Left renal pelvis (tissue), 4 donors: ENCODE measurements at regions not wholly inside any gene's neighbourhood (a gene's known extent, or its start where the extent isn't known, plus 50 kb on each side); places are given as distances from the start of the nearest gene placed in this dataset.
"Not testable (repeated sequence)": the region's sequence is repeated elsewhere in the genome, so short reads cannot be mapped to it uniquely, and the experiment has no call there.

Experiments
- DNase-seq, 4 donors: peaks; one replicate each; pipeline ENCODE4 v3.0.0-alpha.2; 2013; ENCODE audit warnings: low read depth in 4 of 4, low spot score in 3 of 4

- no peak for DNase-seq
Observed at GRCh38 chr18:30245766-30246455, 796.6 kb downstream of the DSC3 start.

GRCh38 chr18:30234755-30235154 lies 807.8 kb downstream of the DSC3 start:
- DNase-seq, result no peak

GRCh38 chr18:30211112-30211511 lies 831.4 kb downstream of the DSC3 start:
- DNase-seq, result no peak

GRCh38 chr18:30208546-30208945 lies 834.0 kb downstream of the DSC3 start:
- no peak for DNase-seq

GRCh38 chr18:30192216-30192615 lies 850.3 kb downstream of the DSC3 start:
- DNase-seq, result no peak

GRCh38 chr18:30186245-30186644 lies 856.3 kb downstream of the DSC3 start:
- DNase-seq, result no peak

GRCh38 chr18:30177056-30177455 lies 865.5 kb downstream of the DSC3 start:
- DNase-seq, result no peak

- no peak for DNase-seq
Observed at GRCh38 chr18:30175621-30176225, 866.8 kb downstream of the DSC3 start.

- DNase-seq, result no peak
Observed at GRCh38 chr18:30175061-30175574, 867.4 kb downstream of the DSC3 start.

GRCh38 chr18:30163573-30163972 lies 879.0 kb downstream of the DSC3 start:
- no peak for DNase-seq

- no peak for DNase-seq
Observed at GRCh38 chr18:30160124-30160523, 882.4 kb downstream of the DSC3 start.

GRCh38 chr18:30150586-30151250 lies 891.8 kb downstream of the DSC3 start:
- peak; percentile 30 to 42 (median 36) for DNase-seq

GRCh38 chr18:30149585-30149984 lies 893.0 kb downstream of the DSC3 start:
- DNase-seq, result no peak

- no peak for DNase-seq
Observed at GRCh38 chr18:30142870-30143269, 899.7 kb downstream of the DSC3 start.

- no peak for DNase-seq
Observed at GRCh38 chr18:30142248-30142647, 900.3 kb downstream of the DSC3 start.

- not testable (repeated sequence) for DNase-seq
Observed at GRCh38 chr18:30141506-30141905, 901.0 kb downstream of the DSC3 start.

- DNase-seq, result no peak
Observed at GRCh38 chr18:30139631-30140287, 902.8 kb downstream of the DSC3 start.

- no peak for DNase-seq
Observed at GRCh38 chr18:30135938-30136337, 906.6 kb downstream of the DSC3 start.

GRCh38 chr18:30134020-30134419 lies 908.5 kb downstream of the DSC3 start:
- no peak for DNase-seq

GRCh38 chr18:30132959-30133358 lies 909.6 kb downstream of the DSC3 start:
- no peak for DNase-seq

GRCh38 chr18:30121397-30121796 lies 921.1 kb downstream of the DSC3 start:
- no peak for DNase-seq
